Endothelial cell of umbilical vein (primary cell): ENCODE measurements at regions not wholly inside any gene's neighbourhood (a gene's known extent, or its start where the extent isn't known, plus 50 kb on each side); places are given as distances from the start of the nearest gene placed in this dataset.

ENCODE experiments used
- BruUV-seq: library from RNA; stranded (reverse); fragments of 400-500 nt; replicated peaks from 2 replicates; lab custom pipeline; 2021; lab: Mats Ljungman, UMichigan
- CTCF ChIA-PET: fragments of 300-600, 350-600 bp; sonication (Branson Sonifier 250); formaldehyde crosslinking; loops from one replicate; lab custom pipeline; 2021; ENCODE audit warnings: antibody characterized with exemption, inconsistent platforms; lab: Charles Lee
- POLR2A ChIA-PET: fragments of 300-600, 350-600 bp; sonication (Branson Sonifier 250); formaldehyde crosslinking; loops from one replicate; lab custom pipeline; 2021; ENCODE audit warnings: antibody characterized with exemption, inconsistent platforms; lab: Charles Lee
- DNase-seq: peaks from one replicate; pipeline ENCODE4 v3.0.0-alpha.2; 2011; ENCODE audit warnings: low read depth, low spot score
- FAIRE-seq: peaks from 2 replicates; lab custom pipeline; 2011; peaks lifted over from hg19 to GRCh38; lab: Jason Lieb, UNC
- H2AFZ ChIP-seq: 2 replicates; pipeline ENCODE4 v1.6.0; 2012; ENCODE audit warnings: low read depth, low read length, control low read depth, inconsistent platforms
- H3K27ac ChIP-seq: 2 replicates; pipeline ENCODE4 v1.5.1; 2011; ENCODE audit warnings: low read depth, mild to moderate bottlenecking, control low read depth, low read length, moderate library complexity; ENCODE audit not compliant: insufficient read depth
- H3K27me3 ChIP-seq, 2 experiments: 2 replicates each; pipeline versions ENCODE4 v1.6.0 to v1.6.1; 2011; ENCODE audit warnings: low read length in 2 of 2, mixed read lengths in 1 of 2; ENCODE audit not compliant: control insufficient read depth in 2 of 2, insufficient read depth in 2 of 2
- H3K36me3 ChIP-seq, 2 experiments: 2 replicates in 1 of 2; 3 replicates in 1 of 2; pipeline ENCODE4 v1.5.1; 2011; ENCODE audit warnings: low read length in 2 of 2, mild to moderate bottlenecking in 1 of 2, moderate library complexity in 1 of 2; ENCODE audit not compliant: control insufficient read depth in 2 of 2, insufficient read depth in 2 of 2; ENCODE audit errors: extremely low read depth in 1 of 2
- H3K4me1 ChIP-seq: 3 replicates; pipeline ENCODE4 v1.5.1; 2011; ENCODE audit warnings: mild to moderate bottlenecking, low read length; ENCODE audit not compliant: control insufficient read depth, insufficient read depth; ENCODE audit errors: extremely low read depth
- H3K4me2 ChIP-seq: 2 replicates; pipeline ENCODE4 v1.6.1; 2011; ENCODE audit warnings: low read length, control low read depth, mixed read lengths; ENCODE audit not compliant: insufficient read depth
- H3K4me3 ChIP-seq, 3 experiments: fragments of 200-600 bp in 1 of 3; sonication (generic), shearing (Covaris generic) in 1 of 3; replicated peaks in 1 of 3; 2 replicates each; pipeline ENCODE4 v1.5.1; 2011 to 2016; ENCODE audit warnings: control low read depth in 3 of 3, low read length in 3 of 3, mild to moderate bottlenecking in 2 of 3, inconsistent platforms in 1 of 3, low read depth in 1 of 3, moderate library complexity in 1 of 3; ENCODE audit not compliant: insufficient read depth in 1 of 3
- H3K79me2 ChIP-seq: 2 replicates; pipeline ENCODE4 v1.6.0; 2012; ENCODE audit warnings: low read length, inconsistent platforms; ENCODE audit not compliant: control insufficient read depth, insufficient read depth
- H3K9ac ChIP-seq: replicated peaks from 2 replicates; pipeline ENCODE3; 2011; ENCODE audit warnings: low read length, control low read depth; ENCODE audit not compliant: insufficient read depth; ENCODE audit errors: extremely low read depth
- H3K9me1 ChIP-seq: replicated peaks from 3 replicates; pipeline ENCODE4 v1.6.0; 2011; ENCODE audit warnings: mild to moderate bottlenecking, low read length; ENCODE audit not compliant: control insufficient read depth, insufficient read depth; ENCODE audit errors: extremely low read depth
- H3K9me3 ChIP-seq: replicated peaks from 2 replicates; pipeline ENCODE4 v1.5.1; 2012; ENCODE audit warnings: low read length, inconsistent platforms; ENCODE audit not compliant: control insufficient read depth, insufficient read depth
- H4K20me1 ChIP-seq: replicated peaks from 2 replicates; pipeline ENCODE3; 2011; ENCODE audit warnings: mild to moderate bottlenecking, low read length; ENCODE audit not compliant: control insufficient read depth, insufficient read depth; ENCODE audit errors: extremely low read depth
- CTCF ChIP-seq, 2 donors: IDR thresholded peaks; 1 replicate in 1 of 2; 2 replicates in 1 of 2; pipeline ENCODE4 v1.5.1; 2011; ENCODE audit warnings: low read length in 2 of 2, mild to moderate bottlenecking in 2 of 2, moderate library complexity in 2 of 2, control low read depth in 1 of 2, inconsistent platforms in 1 of 2, low read depth in 1 of 2; ENCODE audit not compliant: insufficient read depth in 1 of 2; ENCODE audit errors: extremely low read depth in 1 of 2
- EZH2 ChIP-seq: IDR thresholded peaks from 2 replicates; pipeline ENCODE4 v1.6.1; 2012; ENCODE audit warnings: borderline replicate concordance, low read depth, mild to moderate bottlenecking, moderate library complexity, low read length, inconsistent platforms; ENCODE audit not compliant: severe bottlenecking
- FOS ChIP-seq: IDR thresholded peaks from 2 replicates; pipeline ENCODE4 v1.6.1; 2011; ENCODE audit warnings: mild to moderate bottlenecking, low read length, moderate library complexity, borderline replicate concordance; ENCODE audit not compliant: insufficient read depth
- GATA2 ChIP-seq: IDR thresholded peaks from 2 replicates; pipeline ENCODE4 v1.7.0; 2011; ENCODE audit warnings: low read depth, mild to moderate bottlenecking, moderate library complexity, mixed read lengths, low read length; ENCODE audit not compliant: insufficient read length, insufficient read depth
- JUN ChIP-seq: IDR thresholded peaks from 2 replicates; pipeline ENCODE4 v1.6.1; 2011; ENCODE audit warnings: borderline replicate concordance, low read depth; ENCODE audit not compliant: insufficient read length, insufficient read depth
- MAX ChIP-seq: IDR thresholded peaks from 2 replicates; pipeline ENCODE4 v1.6.1; 2011; ENCODE audit not compliant: insufficient read depth, insufficient read length
- MYC ChIP-seq: IDR thresholded peaks from one replicate; pipeline ENCODE4 v1.6.1; 2011; ENCODE audit warnings: mild to moderate bottlenecking, low read depth, low read length
- POLR2A ChIP-seq: IDR thresholded peaks from 2 replicates; pipeline ENCODE4 v1.6.1; 2012; ENCODE audit warnings: low read depth, mild to moderate bottlenecking, control low read depth, low read length
- POLR2AphosphoS5 ChIP-seq: IDR thresholded peaks from 2 replicates; pipeline ENCODE4 v1.6.1; 2012; ENCODE audit warnings: low read depth, mild to moderate bottlenecking, control low read depth, low read length, moderate library complexity; ENCODE audit not compliant: insufficient read depth
- dilution Hi-C: fragments of 300-500 bp; cut with MboI; formaldehyde crosslinking; loops from one replicate; pipeline ENCODE4 v1.15.0; 2019; ENCODE audit warnings: low sequenced_read_pairs; ENCODE audit not compliant: extremely low pct_ligation_motif_present
- intact Hi-C: fragments of 100-400 bp; cut with micrococcal nuclease; formaldehyde crosslinking; loops from one replicate; pipeline ENCODE4 v1.10.0; 2022

DNA sequence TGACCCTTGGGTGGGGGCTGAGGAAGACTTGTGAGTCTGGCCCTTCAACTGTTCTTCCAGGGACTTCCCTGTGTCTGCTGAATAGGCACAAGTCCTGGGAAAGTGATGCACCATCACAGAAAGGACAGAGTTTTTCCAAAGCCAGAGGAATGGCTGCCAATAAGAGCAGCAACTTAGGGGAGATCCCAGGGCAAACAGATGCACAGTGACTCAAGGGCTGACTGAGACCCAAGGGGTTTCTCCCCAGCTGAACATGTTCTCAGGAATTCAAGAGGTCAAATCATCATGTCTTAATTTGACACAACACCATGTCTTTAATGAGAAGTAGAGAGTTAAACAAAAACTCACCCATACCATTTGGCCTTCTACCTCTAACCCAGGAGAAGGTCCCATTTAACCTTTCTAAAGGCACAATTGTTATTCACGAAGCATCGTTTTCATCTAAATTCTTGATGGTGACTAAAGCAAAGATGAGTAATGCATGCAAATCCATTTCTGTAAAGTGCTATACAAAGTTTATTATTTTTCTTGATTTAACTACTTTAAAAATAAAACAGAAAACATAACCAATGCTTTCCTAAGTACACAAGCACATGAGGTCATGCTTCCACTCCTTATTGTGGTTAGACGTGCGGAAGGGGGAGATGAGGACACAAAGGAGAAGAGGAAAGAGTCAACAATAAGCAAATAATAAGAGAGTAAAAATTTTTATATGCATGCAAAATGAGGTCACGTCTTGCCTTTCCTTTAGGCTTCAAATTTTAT lies 324.1 kb downstream of the PLK2 start:
- H3K9me3 ChIP-seq, result no peaks in the 10 kb centered on the region
- dilution Hi-C loops (no loop called here), intact Hi-C loops (no loop called here)
- H3K36me3 ChIP-seq, result no peaks in the 10 kb centered on the region
- no peak for FAIRE-seq
- no peak for TF ChIP-seq MYC
- TF ChIP-seq POLR2AphosphoS5, result no peak
- no peak for TF ChIP-seq POLR2A
- no peak for TF ChIP-seq EZH2
- no peak for TF ChIP-seq GATA2
- TF ChIP-seq JUN, result no peak
- no peak for TF ChIP-seq MAX
- TF ChIP-seq FOS, result no peak
- no peak for TF ChIP-seq CTCF (IDR thresholded peaks at IDR 0.05; ENCODE audit: extremely low read depth in 1 of 2, insufficient read depth in 1 of 2, low read depth in 1 of 2, low read length in 2 of 2)
- no peak overlapping the region for H3K9ac ChIP-seq
- no peak overlapping the region for H3K4me3 ChIP-seq
- H3K4me1 ChIP-seq, result peaks cover 3% of the 10 kb centered on the region
- H3K79me2 ChIP-seq, result no peaks in the 10 kb centered on the region
- no peak overlapping the region for H3K4me2 ChIP-seq
- POLR2A ChIA-PET, result no interaction called here
- H2AFZ ChIP-seq, result no peak overlapping the region
- no peaks in the 10 kb centered on the region for H3K9me1 ChIP-seq
- DNase-seq, result no peak
- no peaks in the 10 kb centered on the region for H4K20me1 ChIP-seq
- no peak overlapping the region for H3K27ac ChIP-seq
- no peaks in the 10 kb centered on the region for H3K27me3 ChIP-seq
- no TSS peak for BruUV-seq
- CTCF ChIA-PET, result no interaction called here
